Prostate gland (tissue), 2 donors: ENCODE measurements at regions not wholly inside any gene's neighbourhood (a gene's known extent, or its start where the extent isn't known, plus 50 kb on each side); places are given as distances from the start of the nearest gene placed in this dataset.

Source experiments
- POLR2A ChIP-seq: fragments of 450-650 bp; IDR thresholded peaks from one replicate; pipeline ENCODE4 v1.6.1; 2016; ENCODE audit warnings: antibody characterized with exemption, mild to moderate bottlenecking
- TF ChIP-seq, protein P1 (sequence below), 4 experiments: fragments of 200-600 bp in 2 of 4; fragments of 450-650 bp in 2 of 4; sonication (generic) in 2 of 4; IDR thresholded peaks; 1 replicate in 3 of 4; 2 replicates in 1 of 4; pipeline ENCODE4 v1.5.1; 2016 to 2019; ENCODE audit warnings: antibody characterized with exemption in 4 of 4, mild to moderate bottlenecking in 2 of 4, moderate library complexity in 2 of 4

GRCh38 chr14:38850664-38851063, 252.4 kb downstream of the SEC23A start:
- TF ChIP-seq POLR2A = no peak
- TF ChIP-seq, protein P1, sequence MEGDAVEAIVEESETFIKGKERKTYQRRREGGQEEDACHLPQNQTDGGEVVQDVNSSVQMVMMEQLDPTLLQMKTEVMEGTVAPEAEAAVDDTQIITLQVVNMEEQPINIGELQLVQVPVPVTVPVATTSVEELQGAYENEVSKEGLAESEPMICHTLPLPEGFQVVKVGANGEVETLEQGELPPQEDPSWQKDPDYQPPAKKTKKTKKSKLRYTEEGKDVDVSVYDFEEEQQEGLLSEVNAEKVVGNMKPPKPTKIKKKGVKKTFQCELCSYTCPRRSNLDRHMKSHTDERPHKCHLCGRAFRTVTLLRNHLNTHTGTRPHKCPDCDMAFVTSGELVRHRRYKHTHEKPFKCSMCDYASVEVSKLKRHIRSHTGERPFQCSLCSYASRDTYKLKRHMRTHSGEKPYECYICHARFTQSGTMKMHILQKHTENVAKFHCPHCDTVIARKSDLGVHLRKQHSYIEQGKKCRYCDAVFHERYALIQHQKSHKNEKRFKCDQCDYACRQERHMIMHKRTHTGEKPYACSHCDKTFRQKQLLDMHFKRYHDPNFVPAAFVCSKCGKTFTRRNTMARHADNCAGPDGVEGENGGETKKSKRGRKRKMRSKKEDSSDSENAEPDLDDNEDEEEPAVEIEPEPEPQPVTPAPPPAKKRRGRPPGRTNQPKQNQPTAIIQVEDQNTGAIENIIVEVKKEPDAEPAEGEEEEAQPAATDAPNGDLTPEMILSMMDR (IDR thresholded peaks at IDR 0.05) = no peak
